Gastroesophageal sphincter (tissue), 4 donors: ENCODE measurements at regions not wholly inside any gene's neighbourhood (a gene's known extent, or its start where the extent isn't known, plus 50 kb on each side); places are given as distances from the start of the nearest gene placed in this dataset.

Source experiments
- ATAC-seq: fragments of 150-250 bp; one replicate; pipeline ENCODE4 v1.9.1; 2016; ENCODE audit warnings: mild to moderate bottlenecking, moderate library complexity
- H3K27ac ChIP-seq, 4 donors: fragments of 200-600 bp; sonication (generic) in 3 of 4; 1 replicate in 3 of 4; 2 replicates in 1 of 4; pipeline ENCODE4 v1.5.1; 2016 to 2019
- H3K27me3 ChIP-seq: fragments of 200-600 bp; sonication (generic); one replicate; pipeline ENCODE4 v1.5.1; 2019
- H3K36me3 ChIP-seq, 2 donors: fragments of 200-600 bp; sonication (generic); one replicate each; pipeline ENCODE4 v1.5.1; 2019; ENCODE audit warnings: control low read depth in 1 of 2
- H3K4me1 ChIP-seq, 3 donors: fragments of 200-600 bp; sonication (generic); 1 replicate in 2 of 3; 2 replicates in 1 of 3; pipeline ENCODE4 v1.5.1; 2016 to 2019; ENCODE audit warnings: control low read depth in 2 of 3
- H3K4me3 ChIP-seq, 2 donors: fragments of 200-600 bp; sonication (generic); one replicate each; pipeline ENCODE4 v1.5.1; 2019; ENCODE audit warnings: mild to moderate bottlenecking in 1 of 2, moderate library complexity in 1 of 2
- H3K9me3 ChIP-seq, 3 donors: fragments of 200-600 bp; sonication (generic); one replicate each; pipeline ENCODE4 v1.5.1; 2017 to 2019; ENCODE audit warnings: control low read depth in 2 of 3
- CTCF ChIP-seq, 4 experiments: fragments of 200-600 bp in 2 of 4; fragments of 450-650 bp in 2 of 4; sonication (generic) in 1 of 4; IDR thresholded peaks; one replicate each; pipeline ENCODE4 v1.5.1; 2017 to 2019; ENCODE audit warnings: antibody characterized with exemption in 4 of 4, mild to moderate bottlenecking in 2 of 4, moderate library complexity in 2 of 4
- EP300 ChIP-seq: sonication (generic); formaldehyde crosslinking; IDR thresholded peaks from one replicate; pipeline ENCODE4 v1.6.1; 2017; ENCODE audit warnings: antibody characterized with exemption, mild to moderate bottlenecking
- POLR2A ChIP-seq, 2 donors: fragments of 450-650 bp; IDR thresholded peaks; one replicate each; pipeline ENCODE4 v1.6.1; 2017; ENCODE audit warnings: antibody characterized with exemption in 2 of 2, mild to moderate bottlenecking in 2 of 2, moderate library complexity in 1 of 2
- POLR2AphosphoS5 ChIP-seq: sonication (generic); formaldehyde crosslinking; IDR thresholded peaks from one replicate; pipeline ENCODE4 v1.6.1; 2017; ENCODE audit warnings: antibody characterized with exemption
- WGBS, 2 donors: methylation state at CpG; one replicate each; pipeline ENCODE4 v1.1.5; 2018; ENCODE audit warnings: low coverage in 1 of 2; 5-methylcytosine and 5-hydroxymethylcytosine counted together

DNA sequence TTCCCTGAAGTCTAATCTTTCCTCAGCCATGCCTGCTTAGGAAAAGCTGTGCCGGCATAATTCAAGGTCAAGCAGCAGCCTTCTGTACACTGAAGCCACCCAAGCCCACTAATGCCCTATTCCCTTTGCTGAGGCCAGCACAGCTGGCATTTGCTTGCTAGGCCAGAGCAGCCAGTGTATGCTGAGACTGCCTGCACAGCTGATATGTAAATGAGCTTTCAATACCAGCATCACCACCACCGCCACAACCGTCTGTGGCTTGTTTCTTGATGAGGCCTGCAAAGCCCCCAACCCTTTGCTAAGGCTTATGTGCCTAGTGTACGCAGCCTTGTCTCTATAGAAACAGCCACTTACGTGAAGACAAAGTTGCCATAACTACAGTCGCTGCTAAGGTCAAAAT, 56.3 kb upstream of the TNRC6B start:
- WGBS, 2 donors, result 86 to 90% methylated on average over 2 to 5 of the region's 6 CpGs
- Histone ChIP-seq H3K4me1 (peaks cover 0 to 28% (median 0%) of the 10 kb centered on the region in 3 donors), H3K27me3 (no peaks in the 10 kb centered on the region), H3K36me3 (peaks cover 0 to 45% of the 10 kb centered on the region in 2 donors), H3K27ac (no peak overlapping the region), H3K9me3 (no peaks in the 10 kb centered on the region), H3K4me3 (no peak overlapping the region)
- no peak for TF ChIP-seq POLR2AphosphoS5
- TF ChIP-seq EP300, result no peak
- TF ChIP-seq POLR2A (IDR thresholded peaks at IDR 0.05), result no peak
- no peak for TF ChIP-seq CTCF (IDR thresholded peaks at IDR 0.05)
- ATAC-seq, result no peak

- Histone ChIP-seq H3K36me3 (peaks cover 0 to 58% of the 10 kb centered on the region in 2 donors), H3K9me3 (no peaks in the 10 kb centered on the region), H3K27ac (no peak overlapping the region), H3K27me3 (no peaks in the 10 kb centered on the region), H3K4me1 (peaks cover 0 to 23% (median 0%) of the 10 kb centered on the region in 3 donors), H3K4me3 (no peak overlapping the region)
- 91 to 95% methylated on average over 5 of the region's 5 CpGs for WGBS, 2 donors
- TF ChIP-seq POLR2A (IDR thresholded peaks at IDR 0.05) (no peak), EP300 (no peak), POLR2AphosphoS5 (no peak), CTCF (IDR thresholded peaks at IDR 0.05) (no peak)
- no peak for ATAC-seq
Observed at GRCh38 chr22:40122792-40123191, 54.9 kb upstream of the TNRC6B start.

GRCh38 chr22:40123387-40123786, 54.3 kb upstream of the TNRC6B start:
- WGBS, 2 donors, result 83% methylated on average over 2 of the region's 3 CpGs; no CpG with 5 or more reads in 1 of the 2 donors
- H3K27ac ChIP-seq, result no peak overlapping the region
- H3K9me3 ChIP-seq, result no peaks in the 10 kb centered on the region
- peaks cover 0 to 64% of the 10 kb centered on the region in 2 donors for H3K36me3 ChIP-seq
- no peak overlapping the region for H3K4me3 ChIP-seq
- no peaks in the 10 kb centered on the region for H3K27me3 ChIP-seq
- TF ChIP-seq POLR2AphosphoS5 (no peak), EP300 (no peak), POLR2A (IDR thresholded peaks at IDR 0.05) (no peak), CTCF (IDR thresholded peaks at IDR 0.05) (no peak)
- no peak for ATAC-seq
- H3K4me1 ChIP-seq, result peaks cover 0 to 23% (median 0%) of the 10 kb centered on the region in 3 donors
